HepG2 (cell line): ENCODE measurements at regions not wholly inside any gene's neighbourhood (a gene's known extent, or its start where the extent isn't known, plus 50 kb on each side); places are given as distances from the start of the nearest gene placed in this dataset.

Experiments used
- ARNT ChIP-seq: fragments of 450-650 bp; IDR thresholded peaks from 2 replicates; pipeline ENCODE4 v1.6.1; 2017
- FOXP4 ChIP-seq: sonication (generic); formaldehyde crosslinking; IDR thresholded peaks from 2 replicates; pipeline ENCODE4 v1.4.0; 2020; ENCODE audit warnings: missing genetic modification reagents
- HMGXB4 ChIP-seq, 2 experiments: sonication (generic) in 1 of 2; formaldehyde crosslinking in 1 of 2; IDR thresholded peaks; 2 replicates each; pipeline versions ENCODE4 v1.4.0 to v1.6.1; 2018 to 2020; ENCODE audit warnings: missing genetic modification reagents in 2 of 2, borderline replicate concordance in 1 of 2, low read depth in 1 of 2, mild to moderate bottlenecking in 1 of 2, missing biosample characterization in 1 of 2
- HOXA7 ChIP-seq: sonication (generic); formaldehyde crosslinking; IDR thresholded peaks from 2 replicates; pipeline ENCODE4 v1.8.1; 2022; ENCODE audit warnings: mild to moderate bottlenecking, missing genetic modification reagents, moderate library complexity
- HOXD1 ChIP-seq: sonication (generic); formaldehyde crosslinking; IDR thresholded peaks from 2 replicates; pipeline ENCODE4 v1.5.0; 2020; ENCODE audit warnings: missing genetic modification reagents
- JUN ChIP-seq: sonication (generic); formaldehyde crosslinking; IDR thresholded peaks from 2 replicates; pipeline ENCODE4 v1.4.0; 2020; ENCODE audit warnings: mild to moderate bottlenecking, missing genetic modification reagents
- KDM4B ChIP-seq: sonication (generic); formaldehyde crosslinking; IDR thresholded peaks from 2 replicates; pipeline ENCODE4 v1.4.0; 2020; ENCODE audit warnings: missing genetic modification reagents
- KDM5A ChIP-seq: fragments of 200-600 bp; sonication (generic); IDR thresholded peaks from 2 replicates; pipeline ENCODE4 v1.7.0; 2018; ENCODE audit warnings: antibody characterized with exemption, mild to moderate bottlenecking, low read length, borderline replicate concordance
- LCORL ChIP-seq, 2 experiments: fragments of 450-650 bp in 1 of 2; sonication (generic) in 1 of 2; formaldehyde crosslinking in 1 of 2; IDR thresholded peaks; 2 replicates each; pipeline versions ENCODE4 v1.5.0 to v1.6.1; 2017 to 2020; ENCODE audit warnings: antibody characterized with exemption in 1 of 2, missing genetic modification reagents in 1 of 2
- PAF1 ChIP-seq: IDR thresholded peaks from 2 replicates; pipeline ENCODE4 v1.6.1; 2016; ENCODE audit warnings: missing genetic modification reagents, missing compliant biosample characterization
- SATB2 ChIP-seq: sonication (generic); formaldehyde crosslinking; IDR thresholded peaks from 2 replicates; pipeline ENCODE4 v1.5.0; 2020; ENCODE audit warnings: missing genetic modification reagents
- SCMH1 ChIP-seq: sonication (generic); formaldehyde crosslinking; IDR thresholded peaks from 2 replicates; pipeline ENCODE4 v1.9.0; 2021; ENCODE audit warnings: missing genetic modification reagents, mild to moderate bottlenecking, borderline replicate concordance
- THAP11 ChIP-seq: IDR thresholded peaks from 2 replicates; pipeline ENCODE4 v1.6.1; 2016; ENCODE audit warnings: missing biosample characterization, missing genetic modification reagents
- ZBTB49 ChIP-seq: sonication (generic); formaldehyde crosslinking; IDR thresholded peaks from 2 replicates; pipeline ENCODE4 v1.4.0; 2020; ENCODE audit warnings: missing genetic modification reagents, borderline replicate concordance
- ZKSCAN8 ChIP-seq: IDR thresholded peaks from 2 replicates; pipeline ENCODE4 v1.6.1; 2016; ENCODE audit warnings: borderline replicate concordance, missing genetic modification reagents, missing compliant biosample characterization
- ZNF180 ChIP-seq: sonication (generic); formaldehyde crosslinking; IDR thresholded peaks from 2 replicates; pipeline ENCODE4 v1.4.0; 2020; ENCODE audit warnings: low read depth, missing genetic modification reagents, borderline replicate concordance
- ZNF350 ChIP-seq: sonication (generic); formaldehyde crosslinking; IDR thresholded peaks from 2 replicates; pipeline ENCODE4 v1.4.0; 2020; ENCODE audit warnings: mild to moderate bottlenecking, low read depth, missing genetic modification reagents, borderline replicate concordance
- ZNF382 ChIP-seq: sonication (generic); formaldehyde crosslinking; IDR thresholded peaks from 2 replicates; pipeline ENCODE4 v1.5.0; 2020; ENCODE audit warnings: missing genetic modification reagents, mild to moderate bottlenecking, borderline replicate concordance
- ZNF678 ChIP-seq: sonication (generic); formaldehyde crosslinking; IDR thresholded peaks from 2 replicates; pipeline ENCODE4 v1.4.0; 2020; ENCODE audit warnings: mild to moderate bottlenecking, missing genetic modification reagents
- ZNF720 ChIP-seq: sonication (generic); formaldehyde crosslinking; IDR thresholded peaks from 2 replicates; pipeline ENCODE4 v1.4.0; 2020; ENCODE audit warnings: missing genetic modification reagents
- ZNF746 ChIP-seq: sonication (generic); formaldehyde crosslinking; IDR thresholded peaks from 2 replicates; pipeline ENCODE4 v1.8.0; 2022; ENCODE audit warnings: mild to moderate bottlenecking, missing genetic modification reagents
- ZNF749 ChIP-seq: sonication (generic); formaldehyde crosslinking; IDR thresholded peaks from 2 replicates; pipeline ENCODE4 v1.8.0; 2022; ENCODE audit warnings: mild to moderate bottlenecking, missing genetic modification reagents, moderate library complexity, borderline replicate concordance
- ZNF766 ChIP-seq: sonication (generic); formaldehyde crosslinking; IDR thresholded peaks from 2 replicates; pipeline ENCODE4 v1.5.0; 2020; ENCODE audit warnings: missing genetic modification reagents, borderline replicate concordance
- ZNF792 ChIP-seq: IDR thresholded peaks from 2 replicates; pipeline ENCODE4 v1.6.1; 2016
- ZNF83 ChIP-seq: sonication (generic); formaldehyde crosslinking; IDR thresholded peaks from 2 replicates; pipeline ENCODE4 v1.4.0; 2020; ENCODE audit warnings: missing genetic modification reagents, mild to moderate bottlenecking, borderline replicate concordance

GRCh38 chr14:22699801-22700564 is 55.8 kb upstream of the OR6J1 start (continued):
- no peak for TF ChIP-seq ZBTB49
- no peak for TF ChIP-seq HOXA7 (CRISPR knock-in tag)
- TF ChIP-seq SCMH1 (CRISPR knock-in tag): no peak
- TF ChIP-seq ZNF180 (CRISPR knock-in tag): no peak
- peak; percentile 4; the same call in 1 of the 2 replicates for TF ChIP-seq LCORL (IDR thresholded peaks at IDR 0.05)
- TF ChIP-seq LCORL (CRISPR knock-in tag; IDR thresholded peaks at IDR 0.05): peak; percentile 74
- no peak for TF ChIP-seq JUN
- TF ChIP-seq HMGXB4 (CRISPR knock-in tag; IDR thresholded peaks at IDR 0.05; ENCODE audit: borderline replicate concordance in 1 of 2, low read depth in 1 of 2): peak in 1 of 2 experiments; percentile 61
- peak; percentile 86 for TF ChIP-seq HOXD1 (CRISPR knock-in tag)
- TF ChIP-seq ZNF382 (CRISPR knock-in tag): no peak
- peak; percentile 90 for TF ChIP-seq FOXP4
- TF ChIP-seq THAP11 (CRISPR knock-in tag): peak; percentile 68
- peak; percentile 89 for TF ChIP-seq ZNF749 (CRISPR knock-in tag)
- peak; percentile 40; the same call in 1 of the 2 replicates for TF ChIP-seq KDM5A
- no peak for TF ChIP-seq PAF1
- TF ChIP-seq ZNF678 (CRISPR knock-in tag): no peak
- no peak for TF ChIP-seq ZNF720 (CRISPR knock-in tag)
- TF ChIP-seq ZNF350 (CRISPR knock-in tag): peak; percentile 81; the same call in 1 of the 2 replicates
- TF ChIP-seq ZNF792 (CRISPR knock-in tag): peak; percentile 97
- peak; percentile 96 for TF ChIP-seq ZKSCAN8 (CRISPR knock-in tag)
- 0 out of 2 replicates have a peak, but pooled peaks have one; percentile 24 for TF ChIP-seq SATB2
- peak; percentile 70; the same call in 1 of the 2 replicates for TF ChIP-seq ZNF746 (CRISPR knock-in tag)
- TF ChIP-seq ARNT: no peak
- 0 out of 2 replicates have a peak, but pooled peaks have one; percentile 61 for TF ChIP-seq KDM4B (CRISPR knock-in tag)
- TF ChIP-seq ZNF766 (CRISPR knock-in tag): peak; percentile 83; the same call in 1 of the 2 replicates
- no peak for TF ChIP-seq ZNF83 (CRISPR knock-in tag)
